HG02870 (cell line): ENCODE measurements at regions not wholly inside any gene's neighbourhood (a gene's known extent, or its start where the extent isn't known, plus 50 kb on each side); places are given as distances from the start of the nearest gene placed in this dataset.

Experiments
- ATAC-seq: cut with Tn5 transposase; IDR thresholded peaks from one replicate; pipeline ENCODE4 v1.9.1; 2021; ENCODE audit warnings: mild to moderate bottlenecking, moderate library complexity; ENCODE audit not compliant: unreplicated experiment

GRCh38 chr5:56494300-56494731 lies 261.2 kb upstream of the ANKRD55 start:
- ATAC-seq = no peak

- ATAC-seq = no peak
These were observed 260.6 kb upstream of the ANKRD55 start for GRCh38 chr5:56493766-56494165.

GRCh38 chr5:56493308-56493707 lies 260.2 kb upstream of the ANKRD55 start:
- no peak for ATAC-seq

GRCh38 chr5:56492812-56493211 lies 259.7 kb upstream of the ANKRD55 start:
- no peak for ATAC-seq

GRCh38 chr5:56490971-56491468 lies 257.9 kb upstream of the ANKRD55 start:
- ATAC-seq = no peak

- no peak for ATAC-seq
These were observed 256.1 kb upstream of the ANKRD55 start for GRCh38 chr5:56489272-56489671.

- ATAC-seq = no peak
These were observed 254.5 kb upstream of the ANKRD55 start for GRCh38 chr5:56487528-56488115.

GRCh38 chr5:56482363-56482762 lies 249.2 kb upstream of the ANKRD55 start:
- ATAC-seq = no peak

- no peak for ATAC-seq
These were observed 248.6 kb upstream of the ANKRD55 start for GRCh38 chr5:56481428-56482357.

- ATAC-seq = no peak
These were observed 247.7 kb upstream of the ANKRD55 start for GRCh38 chr5:56480705-56481427.

- ATAC-seq = no peak
These were observed 247.1 kb upstream of the ANKRD55 start for GRCh38 chr5:56480078-56480704.

- ATAC-seq = no peak
These were observed 246.6 kb upstream of the ANKRD55 start for GRCh38 chr5:56479696-56480077.

GRCh38 chr5:56479126-56479525 lies 246.0 kb upstream of the ANKRD55 start:
- ATAC-seq = no peak

GRCh38 chr5:56478062-56478461 lies 244.9 kb upstream of the ANKRD55 start:
- ATAC-seq = no peak

GRCh38 chr5:56476487-56476856 lies 243.3 kb upstream of the ANKRD55 start:
- ATAC-seq = no peak

- no peak for ATAC-seq
These were observed 242.8 kb upstream of the ANKRD55 start for GRCh38 chr5:56475689-56476486.

GRCh38 chr5:56471707-56472106 lies 238.6 kb upstream of the ANKRD55 start:
- ATAC-seq = no peak

- no peak for ATAC-seq
These were observed 236.9 kb upstream of the ANKRD55 start for GRCh38 chr5:56470007-56470406.

- no peak for ATAC-seq
These were observed 235.1 kb upstream of the ANKRD55 start for GRCh38 chr5:56468277-56468676.

- ATAC-seq = no peak
These were observed 234.1 kb upstream of the ANKRD55 start for GRCh38 chr5:56467176-56467717.
